ENCODE measurements at regions not wholly inside any gene's neighbourhood (a gene's known extent, or its start where the extent isn't known, plus 50 kb on each side); places are given as distances from the start of the nearest gene placed in this dataset.

DNA sequence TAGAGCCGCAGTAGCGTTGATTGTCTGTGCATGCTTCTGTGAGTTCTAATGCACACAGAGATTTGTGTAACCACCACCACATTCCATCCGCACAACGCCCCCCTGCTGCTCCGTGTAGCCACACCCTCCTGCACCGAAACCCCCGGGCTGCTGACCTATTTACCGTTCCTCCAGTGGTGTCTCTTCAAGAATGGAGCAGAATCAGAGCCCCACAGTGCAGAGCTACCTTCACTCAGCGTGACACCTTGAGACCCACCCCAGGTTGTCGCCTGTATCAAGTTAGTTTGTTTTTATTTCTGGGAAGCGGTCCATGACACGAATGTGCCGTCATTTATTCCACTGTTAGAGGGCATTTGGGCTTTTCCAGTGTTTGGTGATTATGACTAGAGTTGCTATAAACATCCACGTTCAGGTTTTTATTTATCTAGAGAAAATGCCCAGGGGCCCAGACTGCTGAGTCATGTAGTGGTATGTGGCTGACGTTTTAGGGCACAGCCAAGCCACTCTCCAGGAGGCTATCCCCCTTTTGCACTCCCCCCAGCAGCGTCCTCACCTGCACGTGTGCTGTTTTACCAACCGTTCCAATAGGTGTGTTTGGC, 266.8 kb downstream of the NDUFA10 start:
- H3K4me3 ChIP-seq, result no peak overlapping the region
- no peak for DNase-seq (ENCODE audit: low spot score in 2 of 2)
- 40% methylated on average over 18 of the region's 18 CpGs for WGBS
- H3K27ac ChIP-seq, result no peak overlapping the region
- TF ChIP-seq EP300 (IDR thresholded peaks at IDR 0.05) (no peak), POLR2AphosphoS5 (IDR thresholded peaks at IDR 0.05) (no peak), POLR2A (IDR thresholded peaks at IDR 0.05) (no peak)
- TF ChIP-seq, protein P1, sequence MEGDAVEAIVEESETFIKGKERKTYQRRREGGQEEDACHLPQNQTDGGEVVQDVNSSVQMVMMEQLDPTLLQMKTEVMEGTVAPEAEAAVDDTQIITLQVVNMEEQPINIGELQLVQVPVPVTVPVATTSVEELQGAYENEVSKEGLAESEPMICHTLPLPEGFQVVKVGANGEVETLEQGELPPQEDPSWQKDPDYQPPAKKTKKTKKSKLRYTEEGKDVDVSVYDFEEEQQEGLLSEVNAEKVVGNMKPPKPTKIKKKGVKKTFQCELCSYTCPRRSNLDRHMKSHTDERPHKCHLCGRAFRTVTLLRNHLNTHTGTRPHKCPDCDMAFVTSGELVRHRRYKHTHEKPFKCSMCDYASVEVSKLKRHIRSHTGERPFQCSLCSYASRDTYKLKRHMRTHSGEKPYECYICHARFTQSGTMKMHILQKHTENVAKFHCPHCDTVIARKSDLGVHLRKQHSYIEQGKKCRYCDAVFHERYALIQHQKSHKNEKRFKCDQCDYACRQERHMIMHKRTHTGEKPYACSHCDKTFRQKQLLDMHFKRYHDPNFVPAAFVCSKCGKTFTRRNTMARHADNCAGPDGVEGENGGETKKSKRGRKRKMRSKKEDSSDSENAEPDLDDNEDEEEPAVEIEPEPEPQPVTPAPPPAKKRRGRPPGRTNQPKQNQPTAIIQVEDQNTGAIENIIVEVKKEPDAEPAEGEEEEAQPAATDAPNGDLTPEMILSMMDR (IDR thresholded peaks at IDR 0.05), result no peak
- H3K36me3 ChIP-seq, result no peaks in the 10 kb centered on the region
- peaks cover 3% of the 10 kb centered on the region for H3K27me3 ChIP-seq
- peaks cover 15% of the 10 kb centered on the region for H3K4me1 ChIP-seq
- H3K9me3 ChIP-seq, result peaks cover 3% of the 10 kb centered on the region

DNA sequence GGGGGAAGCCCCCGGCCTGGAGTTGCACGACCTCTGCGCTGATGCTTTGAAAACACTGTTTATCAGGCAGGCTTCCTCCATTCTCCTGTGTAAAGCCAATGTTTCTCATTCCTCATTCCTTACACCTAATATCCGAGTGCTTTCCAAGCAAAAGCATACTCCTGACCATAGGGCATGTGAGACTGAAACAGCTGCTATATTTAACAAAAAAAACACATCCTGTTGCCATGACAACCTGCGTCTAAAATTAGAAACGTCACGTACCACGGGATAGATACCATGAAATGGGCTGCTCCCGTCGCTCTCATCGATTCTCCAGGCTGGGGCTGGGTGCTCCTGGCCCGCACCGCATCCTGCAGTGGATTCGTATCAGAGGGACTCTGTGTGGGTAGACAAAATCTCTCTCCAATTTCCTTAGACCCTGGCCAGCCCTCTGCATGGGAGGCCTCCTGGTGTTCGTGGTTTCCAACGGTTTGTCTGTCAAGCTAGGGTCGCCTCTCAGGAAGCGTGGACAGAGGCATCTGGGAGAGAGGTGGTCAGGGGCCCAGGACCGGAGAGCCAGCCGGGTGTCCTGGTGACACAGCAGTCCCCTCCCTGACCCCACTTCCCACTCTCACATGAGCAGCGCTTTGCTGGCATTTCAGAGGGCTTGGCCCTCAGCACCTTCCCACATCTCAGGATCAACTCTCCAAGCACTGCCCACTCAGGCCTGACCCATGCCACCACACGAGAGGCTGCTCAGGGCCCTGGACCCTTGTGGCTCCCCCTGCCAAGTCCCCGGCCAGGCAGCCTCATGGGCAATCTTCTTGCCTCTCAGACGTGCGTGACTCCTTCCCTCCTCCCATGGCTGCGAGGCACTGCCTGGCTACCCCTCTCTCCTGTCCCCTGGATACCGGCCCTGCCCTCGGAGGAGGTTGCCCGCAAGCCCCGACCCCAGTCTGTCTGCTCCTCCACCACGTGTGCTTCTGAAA, 268.1 kb downstream of the NDUFA10 start:
- DNase-seq (ENCODE audit: low spot score in 2 of 2), result no peak

DNA sequence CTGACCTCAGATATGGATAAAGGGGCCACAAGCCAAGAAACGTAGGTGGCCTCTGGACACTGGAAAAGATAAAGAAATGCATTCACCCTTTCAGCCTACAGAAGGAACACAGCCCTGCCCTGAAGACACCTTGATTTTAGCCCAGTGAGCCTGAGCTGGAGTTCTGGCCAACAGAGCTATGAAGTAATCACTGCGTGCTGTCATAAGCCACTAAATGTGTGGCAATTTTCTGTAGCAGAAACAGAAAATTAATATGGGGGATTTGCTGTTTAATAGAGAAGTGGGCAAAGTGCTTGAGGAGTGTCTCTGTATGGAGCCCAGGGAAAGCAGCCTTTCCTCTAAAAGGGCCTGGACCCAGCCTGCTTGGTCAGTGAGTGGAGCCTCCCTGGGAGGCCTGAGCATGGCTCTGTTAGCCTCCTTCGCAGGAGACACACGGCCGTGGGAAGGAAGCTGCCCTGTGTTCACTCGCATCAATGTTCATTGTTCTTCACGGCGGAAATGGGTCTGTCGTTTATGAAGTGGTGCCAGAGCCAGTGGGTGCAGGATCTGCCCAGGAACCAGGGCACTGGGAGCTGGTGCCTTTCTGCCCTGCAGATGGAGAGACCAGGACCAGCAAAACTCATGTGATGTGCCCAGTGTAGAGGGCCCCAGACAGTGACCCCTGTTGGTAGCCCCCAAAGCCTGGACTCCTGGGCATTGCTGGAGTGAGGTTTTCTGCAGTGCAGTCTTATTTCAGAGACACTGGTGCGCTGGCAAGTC, 268.9 kb downstream of the NDUFA10 start:
- peaks cover 27% of the 10 kb centered on the region for H3K4me1 ChIP-seq
- WGBS, result 81% methylated on average over 10 of the region's 10 CpGs
- TF ChIP-seq, protein P1 (IDR thresholded peaks at IDR 0.05), result no peak
- TF ChIP-seq EP300 (IDR thresholded peaks at IDR 0.05) (no peak), POLR2A (IDR thresholded peaks at IDR 0.05) (no peak), POLR2AphosphoS5 (IDR thresholded peaks at IDR 0.05) (no peak)
- peaks cover 3% of the 10 kb centered on the region for H3K27me3 ChIP-seq
- no peaks in the 10 kb centered on the region for H3K36me3 ChIP-seq
- DNase-seq (ENCODE audit: low spot score in 2 of 2), result no peak
- H3K4me3 ChIP-seq, result no peak overlapping the region
- H3K9me3 ChIP-seq, result no peaks in the 10 kb centered on the region
- no peak overlapping the region for H3K27ac ChIP-seq

More for the DNA sequence above, 268.1 kb downstream of the NDUFA10 start:
- peaks cover under 1% of the 10 kb centered on the region for H3K9me3 ChIP-seq
- TF ChIP-seq POLR2A (IDR thresholded peaks at IDR 0.05), result no peak
- TF ChIP-seq, protein P1 (IDR thresholded peaks at IDR 0.05), result no peak
- TF ChIP-seq EP300 (IDR thresholded peaks at IDR 0.05), result no peak
- TF ChIP-seq POLR2AphosphoS5 (IDR thresholded peaks at IDR 0.05), result no peak
- no peak overlapping the region for H3K4me3 ChIP-seq
- peaks cover 3% of the 10 kb centered on the region for H3K27me3 ChIP-seq
- H3K27ac ChIP-seq, result no peak overlapping the region
- WGBS, result 79% methylated on average over 29 of the region's 31 CpGs
- no peaks in the 10 kb centered on the region for H3K36me3 ChIP-seq
- peaks cover 19% of the 10 kb centered on the region for H3K4me1 ChIP-seq

DNA sequence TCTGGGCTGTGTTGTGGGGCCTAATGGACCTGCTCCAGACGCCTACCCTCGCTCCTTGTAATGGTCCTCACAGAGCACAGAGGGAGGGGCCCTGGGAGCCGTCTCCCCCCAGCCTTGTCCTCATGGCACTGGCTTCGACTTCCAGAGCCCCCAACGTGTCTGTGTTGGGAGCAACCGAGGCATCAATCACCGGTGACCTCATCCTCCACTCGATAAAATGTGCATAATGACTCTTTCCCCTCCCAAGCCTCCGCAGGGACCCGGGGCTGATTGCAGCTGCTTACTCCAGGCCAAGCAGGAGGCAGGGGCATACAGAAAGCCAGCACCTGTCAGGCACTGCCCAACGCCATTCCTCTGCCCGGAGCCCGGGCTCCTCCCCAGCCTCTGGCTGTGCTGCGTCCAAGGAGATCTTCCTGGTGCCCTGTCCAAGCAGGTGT, 271.7 kb downstream of the NDUFA10 start:
- H3K4me3 ChIP-seq, result no peak overlapping the region
- no peak for DNase-seq (ENCODE audit: low spot score in 2 of 2)
- no peak for TF ChIP-seq POLR2A (IDR thresholded peaks at IDR 0.05)
- TF ChIP-seq POLR2AphosphoS5 (IDR thresholded peaks at IDR 0.05), result no peak
- TF ChIP-seq, protein P1 (IDR thresholded peaks at IDR 0.05), result no peak
- no peak overlapping the region for H3K27ac ChIP-seq
- H3K36me3 ChIP-seq, result no peaks in the 10 kb centered on the region
- H3K9me3 ChIP-seq, result no peaks in the 10 kb centered on the region
- H3K27me3 ChIP-seq, result no peaks in the 10 kb centered on the region
- peaks cover 19% of the 10 kb centered on the region for H3K4me1 ChIP-seq
- WGBS, result 89% methylated on average over 12 of the region's 14 CpGs

Measured in suprapubic skin (tissue), 4 donors.